GM23248 (cell line): ENCODE measurements at regions not wholly inside any gene's neighbourhood (a gene's known extent, or its start where the extent isn't known, plus 50 kb on each side); places are given as distances from the start of the nearest gene placed in this dataset.

Experiments used
- DNase-seq: peaks from one replicate; pipeline ENCODE4 v3.0.0-alpha.2; 2015
- H2AFZ ChIP-seq: fragments of 200-600 bp; sonication (generic); 2 replicates; pipeline ENCODE4 v1.6.1; 2016; ENCODE audit warnings: antibody characterized with exemption
- H3F3A ChIP-seq: fragments of 200-600 bp; sonication (generic); 2 replicates; pipeline ENCODE4 v1.6.1; 2016; ENCODE audit warnings: mild to moderate bottlenecking, antibody characterized with exemption, mixed run types; ENCODE audit not compliant: insufficient read depth
- H3K27ac ChIP-seq: fragments of 200-600 bp; sonication (generic); 2 replicates; pipeline ENCODE4 v1.5.1; 2016; ENCODE audit warnings: mild to moderate bottlenecking
- H3K27me3 ChIP-seq: fragments of 200-600 bp; sonication (generic); replicated peaks from 2 replicates; pipeline ENCODE4 v1.6.1; 2016; ENCODE audit warnings: mild to moderate bottlenecking; ENCODE audit not compliant: insufficient read depth
- H3K36me3 ChIP-seq: fragments of 200-600 bp; sonication (generic); 2 replicates; pipeline ENCODE4 v1.6.1; 2016; ENCODE audit warnings: low read depth, mild to moderate bottlenecking
- H3K4me1 ChIP-seq: fragments of 200-600 bp; sonication (generic); 2 replicates; pipeline ENCODE4 v1.6.1; 2016; ENCODE audit warnings: mild to moderate bottlenecking; ENCODE audit not compliant: insufficient read depth
- H3K4me2 ChIP-seq: fragments of 200-600 bp; sonication (generic); one replicate; pipeline ENCODE4 v1.6.1; 2016; ENCODE audit warnings: mild to moderate bottlenecking; ENCODE audit not compliant: unreplicated experiment
- H3K4me3 ChIP-seq: fragments of 200-600 bp; sonication (generic); 2 replicates; pipeline ENCODE4 v1.5.1; 2016; ENCODE audit warnings: mild to moderate bottlenecking
- H3K79me2 ChIP-seq: fragments of 200-600 bp; sonication (generic); 2 replicates; pipeline ENCODE4 v1.6.1; 2016; ENCODE audit warnings: mild to moderate bottlenecking; ENCODE audit not compliant: insufficient read depth
- H3K9ac ChIP-seq: fragments of 200-600 bp; sonication (generic); 2 replicates; pipeline ENCODE4 v1.6.1; 2016; ENCODE audit warnings: mild to moderate bottlenecking
- H3K9me2 ChIP-seq: fragments of 200-600 bp; sonication (generic); 2 replicates; pipeline ENCODE4 v1.6.1; 2016; ENCODE audit warnings: mixed run types, mild to moderate bottlenecking, moderate library complexity; ENCODE audit not compliant: insufficient read depth
- H3K9me3 ChIP-seq: fragments of 200-600 bp; sonication (generic); one replicate; pipeline ENCODE4 v1.6.1; 2017; ENCODE audit warnings: low read depth
- H4K20me1 ChIP-seq: fragments of 200-600 bp; sonication (generic); 2 replicates; pipeline ENCODE4 v1.6.0; 2016; ENCODE audit not compliant: insufficient read depth
- EZH2 ChIP-seq: fragments of 200-600 bp; sonication (generic); IDR thresholded peaks from 2 replicates; pipeline ENCODE4 v1.6.1; 2018; ENCODE audit warnings: antibody characterized with exemption, mild to moderate bottlenecking; ENCODE audit not compliant: insufficient read depth, poor library complexity, severe bottlenecking
- EZH2phosphoT487 ChIP-seq: fragments of 200-600 bp; sonication (generic); IDR thresholded peaks from 2 replicates; pipeline ENCODE4 v1.6.1; 2018; ENCODE audit warnings: antibody characterized with exemption, moderate library complexity, mild to moderate bottlenecking, low read depth; ENCODE audit not compliant: insufficient read depth
- WGBS, 2 experiments: methylation state at CpG; one replicate each; pipeline ENCODE4 v1.1.6; 2015 to 2017; ENCODE audit warnings: low lambda C conversion rate in 2 of 2, low coverage in 1 of 2; ENCODE audit errors: missing lambda C conversion rate in 2 of 2; 5-methylcytosine and 5-hydroxymethylcytosine counted together
- in situ Hi-C: fragments of 300-500 bp; cut with MboI; formaldehyde crosslinking; loops from 2 replicates; pipeline ENCODE4 v1.15.0; 2020

- DNase-seq = no peak
- in situ Hi-C loops = no loop called here
- no peaks in the 10 kb centered on the region for H3F3A ChIP-seq
These were observed 320.4 kb upstream of the SP8 start for GRCh38 chr7:21107101-21107500.

GRCh38 chr7:21108182-21108581 lies 319.7 kb upstream of the SP4 start:
- Histone ChIP-seq H3F3A (no peaks in the 10 kb centered on the region), H3K9me3 (no peaks in the 10 kb centered on the region), H3K27me3 (no peaks in the 10 kb centered on the region), H3K4me1 (no peaks in the 10 kb centered on the region), H2AFZ (no peak overlapping the region), H3K4me3 (no peak overlapping the region), H3K4me2 (no peak overlapping the region), H4K20me1 (no peaks in the 10 kb centered on the region), H3K79me2 (no peaks in the 10 kb centered on the region), H3K36me3 (no peaks in the 10 kb centered on the region), H3K9ac (no peak overlapping the region), H3K27ac (no peak overlapping the region), H3K9me2 (no peaks in the 10 kb centered on the region)
- in situ Hi-C loops = no loop called here
- no peak for DNase-seq
- WGBS, 2 experiments = 24 to 32% methylated on average over 4 of the region's 4 CpGs
- no peak for TF ChIP-seq EZH2phosphoT487
- no peak for TF ChIP-seq EZH2

More at GRCh38 chr7:21107101-21107500, 320.4 kb upstream of the SP8 start:
- Histone ChIP-seq H3K9me2 (no peaks in the 10 kb centered on the region), H3K4me3 (no peak overlapping the region), H3K36me3 (no peaks in the 10 kb centered on the region), H3K79me2 (no peaks in the 10 kb centered on the region), H3K9ac (no peak overlapping the region), H3K4me1 (no peaks in the 10 kb centered on the region), H3K27ac (no peak overlapping the region), H2AFZ (no peak overlapping the region), H3K27me3 (no peaks in the 10 kb centered on the region), H3K4me2 (no peak overlapping the region), H3K9me3 (no peaks in the 10 kb centered on the region), H4K20me1 (no peaks in the 10 kb centered on the region)
- TF ChIP-seq EZH2 (no peak), EZH2phosphoT487 (no peak)
- 12 to 21% methylated on average over 4 of the region's 4 CpGs for WGBS, 2 experiments

GRCh38 chr7:21113609-21114415 lies 314.1 kb upstream of the SP4 start:
- Histone ChIP-seq H3K4me3 (no peak overlapping the region), H3K9ac (no peak overlapping the region), H3K9me3 (no peaks in the 10 kb centered on the region), H3K4me2 (no peak overlapping the region), H3K36me3 (no peaks in the 10 kb centered on the region), H3K27ac (no peak overlapping the region), H4K20me1 (no peaks in the 10 kb centered on the region), H3K9me2 (no peaks in the 10 kb centered on the region), H2AFZ (no peak overlapping the region), H3K79me2 (no peaks in the 10 kb centered on the region), H3K4me1 (no peaks in the 10 kb centered on the region), H3F3A (no peaks in the 10 kb centered on the region), H3K27me3 (no peaks in the 10 kb centered on the region)
- 21 to 27% methylated on average over 5 of the region's 5 CpGs for WGBS, 2 experiments
- DNase-seq = no peak
- TF ChIP-seq EZH2 (no peak), EZH2phosphoT487 (no peak)
- in situ Hi-C loops = no loop called here

GRCh38 chr7:21123586-21123985 lies 304.3 kb upstream of the SP4 start:
- H4K20me1 ChIP-seq = no peaks in the 10 kb centered on the region
- WGBS, 2 experiments = 0 to 3% methylated on average over 1 of the region's 1 CpG
- no peaks in the 10 kb centered on the region for H3K9me2 ChIP-seq
- no peak overlapping the region for H3K9ac ChIP-seq
- H3K27me3 ChIP-seq = no peaks in the 10 kb centered on the region
- H3K36me3 ChIP-seq = no peaks in the 10 kb centered on the region
- no peaks in the 10 kb centered on the region for H3K9me3 ChIP-seq
- no peak for TF ChIP-seq EZH2
- TF ChIP-seq EZH2phosphoT487 = no peak
- no peak overlapping the region for H3K4me3 ChIP-seq
- no peaks in the 10 kb centered on the region for H3K79me2 ChIP-seq
- no peaks in the 10 kb centered on the region for H3K4me1 ChIP-seq
- H2AFZ ChIP-seq = no peak overlapping the region
- no peak overlapping the region for H3K4me2 ChIP-seq
- H3F3A ChIP-seq = no peaks in the 10 kb centered on the region
- in situ Hi-C loops = no loop called here
- DNase-seq = no peak
- H3K27ac ChIP-seq = no peak overlapping the region
